H1 (cell line): ENCODE measurements at regions not wholly inside any gene's neighbourhood (a gene's known extent, or its start where the extent isn't known, plus 50 kb on each side); places are given as distances from the start of the nearest gene placed in this dataset.

ENCODE experiments used
- CTCF ChIA-PET: fragments of 300-600 bp; sonication (Branson Sonifier 250); formaldehyde crosslinking; loops from one replicate; lab custom pipeline; 2021; ENCODE audit not compliant: partially characterized antibody; lab: Charles Lee
- POLR2A ChIA-PET: fragments of 300-600 bp; sonication (Branson Sonifier 250); formaldehyde crosslinking; loops from one replicate; lab custom pipeline; 2021; ENCODE audit warnings: inconsistent platforms; ENCODE audit not compliant: partially characterized antibody; lab: Charles Lee
- DNase-seq, 2 experiments: peaks; one replicate each; pipeline versions ENCODE4 v3.0.0 to v3.0.0-alpha.2; 2010 to 2022; ENCODE audit warnings: low spot score in 2 of 2, low read depth in 1 of 2, mixed read lengths in 1 of 2
- FAIRE-seq: peaks from 2 replicates; lab custom pipeline; 2011; peaks lifted over from hg19 to GRCh38; lab: Jason Lieb, UNC
- H2AFZ ChIP-seq: 2 replicates; pipeline ENCODE4 v1.8.1; 2012; ENCODE audit warnings: low read length, inconsistent platforms
- H2AK5ac ChIP-seq: 2 replicates; pipeline ENCODE4 v1.6.1; 2013; ENCODE audit warnings: low read depth, low read length
- H2BK120ac ChIP-seq: replicated peaks from 2 replicates; pipeline ENCODE3; 2013; ENCODE audit warnings: low read depth, low read length, inconsistent platforms
- H2BK12ac ChIP-seq: 2 replicates; pipeline ENCODE4 v1.6.1; 2013; ENCODE audit warnings: low read depth, low read length
- H2BK15ac ChIP-seq: 2 replicates; pipeline ENCODE4 v1.6.1; 2013; ENCODE audit warnings: low read length
- H2BK20ac ChIP-seq: 2 replicates; pipeline ENCODE4 v1.6.1; 2013; ENCODE audit warnings: low read length
- H2BK5ac ChIP-seq: 2 replicates; pipeline ENCODE4 v1.6.1; 2013; ENCODE audit warnings: low read depth, low read length
- H3K14ac ChIP-seq: 2 replicates; pipeline ENCODE4 v1.6.1; 2013; ENCODE audit warnings: inconsistent platforms; ENCODE audit not compliant: insufficient read length
- H3K18ac ChIP-seq: 2 replicates; pipeline ENCODE4 v1.6.1; 2013; ENCODE audit warnings: low read length; ENCODE audit errors: extremely low read depth
- H3K23ac ChIP-seq: 2 replicates; pipeline ENCODE4 v1.6.1; 2013; ENCODE audit warnings: inconsistent platforms; ENCODE audit not compliant: insufficient read length
- H3K23me2 ChIP-seq: 2 replicates; pipeline ENCODE4 v1.6.1; 2013; ENCODE audit warnings: low read depth, low read length
- H3K27ac ChIP-seq: 2 replicates; pipeline ENCODE4 v1.6.1; 2011; ENCODE audit warnings: low read depth, low read length, inconsistent platforms
- H3K27me3 ChIP-seq, 4 experiments: replicated peaks in 1 of 4; 1 replicate in 1 of 4; 2 replicates in 3 of 4; pipeline versions ENCODE4 v1.6.1 to v1.8.1; 2011 to 2013; ENCODE audit warnings: low read length in 3 of 4, mild to moderate bottlenecking in 3 of 4, inconsistent platforms in 2 of 4, mixed read lengths in 2 of 4, moderate library complexity in 1 of 4; ENCODE audit not compliant: control insufficient read depth in 3 of 4, insufficient read depth in 3 of 4; ENCODE audit errors: extremely low read depth in 1 of 4
- H3K36me3 ChIP-seq, 4 experiments: 2 replicates each; pipeline versions ENCODE4 v1.6.1 to v1.8.1; 2011 to 2013; ENCODE audit warnings: mild to moderate bottlenecking in 4 of 4, low read length in 3 of 4, moderate library complexity in 2 of 4, control low read depth in 1 of 4, inconsistent platforms in 1 of 4; ENCODE audit not compliant: insufficient read depth in 4 of 4, control insufficient read depth in 2 of 4
- H3K4ac ChIP-seq: replicated peaks from 2 replicates; pipeline ENCODE3; 2013; ENCODE audit warnings: low read length, low read depth, mixed read lengths, inconsistent platforms; ENCODE audit not compliant: insufficient read length
- H3K4me1 ChIP-seq, 4 experiments: replicated peaks in 1 of 4; 1 replicate in 1 of 4; 2 replicates in 3 of 4; pipeline versions ENCODE4 v1.6.1 to v1.8.1; 2011 to 2013; ENCODE audit warnings: low read length in 3 of 4, inconsistent platforms in 2 of 4, mixed read lengths in 1 of 4; ENCODE audit not compliant: insufficient read depth in 4 of 4, control insufficient read depth in 3 of 4
- H3K4me2 ChIP-seq, 2 experiments: 2 replicates each; pipeline versions ENCODE4 v1.6.1 to v1.8.1; 2011 to 2013; ENCODE audit warnings: low read depth in 2 of 2, low read length in 2 of 2, control low read depth in 1 of 2, inconsistent platforms in 1 of 2, mild to moderate bottlenecking in 1 of 2; ENCODE audit not compliant: insufficient read depth in 1 of 2
- H3K4me3 ChIP-seq, 4 experiments: fragments of 200-600, 300-600 bp in 1 of 4; sonication (generic), shearing (Covaris generic), sonication (Bioruptor Twin) in 1 of 4; 2 replicates each; pipeline versions ENCODE4 v1.5.1 to v1.8.1; 2011 to 2016; ENCODE audit warnings: low read length in 4 of 4, low read depth in 3 of 4, control low read depth in 2 of 4, inconsistent platforms in 2 of 4, mild to moderate bottlenecking in 2 of 4, mixed read lengths in 1 of 4, moderate library complexity in 1 of 4; ENCODE audit not compliant: insufficient read depth in 2 of 4; ENCODE audit errors: extremely low read depth in 1 of 4
- H3K56ac ChIP-seq: replicated peaks from 2 replicates; pipeline ENCODE3; 2013; ENCODE audit warnings: low read depth, mild to moderate bottlenecking, mixed read lengths, low read length, inconsistent platforms; ENCODE audit not compliant: insufficient read length
- H3K79me1 ChIP-seq: 2 replicates; pipeline ENCODE4 v1.6.1; 2013; ENCODE audit warnings: low read depth, low read length, control low read depth
- H3K79me2 ChIP-seq, 2 experiments: 2 replicates each; pipeline versions ENCODE4 v1.6.1 to v1.8.1; 2012 to 2013; ENCODE audit warnings: low read length in 2 of 2, mild to moderate bottlenecking in 2 of 2, inconsistent platforms in 1 of 2; ENCODE audit not compliant: insufficient read depth in 2 of 2, control insufficient read depth in 1 of 2
- H3K9ac ChIP-seq, 4 experiments: replicated peaks in 1 of 4; 1 replicate in 1 of 4; 2 replicates in 3 of 4; pipeline versions ENCODE4 v1.6.1 to v1.8.1; 2011 to 2013; ENCODE audit warnings: low read depth in 3 of 4, low read length in 3 of 4, control low read depth in 2 of 4, mild to moderate bottlenecking in 2 of 4, moderate library complexity in 2 of 4, inconsistent platforms in 1 of 4; ENCODE audit errors: extremely low read depth in 1 of 4
- H3K9me3 ChIP-seq, 2 experiments: 2 replicates each; pipeline versions ENCODE4 v1.6.1 to v1.8.1; 2012 to 2013; ENCODE audit warnings: mild to moderate bottlenecking in 2 of 2, moderate library complexity in 2 of 2, control low read depth in 1 of 2, inconsistent platforms in 1 of 2, low read depth in 1 of 2, low read length in 1 of 2, mixed read lengths in 1 of 2; ENCODE audit not compliant: insufficient read depth in 2 of 2
- H4K20me1 ChIP-seq, 2 experiments: replicated peaks in 1 of 2; 2 replicates each; pipeline versions ENCODE3 to v1.8.1; 2011 to 2013; ENCODE audit warnings: inconsistent platforms in 2 of 2, low read length in 2 of 2, mild to moderate bottlenecking in 1 of 2; ENCODE audit not compliant: insufficient read depth in 2 of 2, control insufficient read depth in 1 of 2
- H4K5ac ChIP-seq: 2 replicates; pipeline ENCODE4 v1.6.1; 2013; ENCODE audit warnings: low read length, low read depth, mixed read lengths, inconsistent platforms; ENCODE audit not compliant: insufficient read length
- H4K8ac ChIP-seq: 2 replicates; pipeline ENCODE4 v1.8.0; 2013; ENCODE audit warnings: mild to moderate bottlenecking, moderate library complexity, low read length, inconsistent platforms; ENCODE audit not compliant: insufficient read depth; ENCODE audit errors: extremely low read depth
- H4K91ac ChIP-seq: replicated peaks from 2 replicates; pipeline ENCODE3; 2013; ENCODE audit warnings: low read length, mixed read lengths, inconsistent platforms; ENCODE audit not compliant: insufficient read length
- CEBPB ChIP-seq: IDR thresholded peaks from 2 replicates; pipeline ENCODE4 v1.6.1; 2012; ENCODE audit warnings: low read depth, low read length
- E2F6 ChIP-seq: IDR thresholded peaks from 2 replicates; pipeline ENCODE4 v1.6.1; 2012; ENCODE audit warnings: inconsistent platforms
- JUN ChIP-seq: IDR thresholded peaks from 2 replicates; pipeline ENCODE4 v1.6.1; 2011; ENCODE audit warnings: low read depth, mild to moderate bottlenecking, improper control_type of control experiment, low read length
- JUND ChIP-seq: IDR thresholded peaks from 2 replicates; pipeline ENCODE4 v1.6.1; 2011; ENCODE audit warnings: mild to moderate bottlenecking, improper control_type of control experiment, low read length
- WGBS, 2 experiments: shearing (Covaris generic) in 1 of 2; methylation state at CpG; one replicate each; pipeline versions ENCODE4 v1.1.6 to v1.1.7; 2013 to 2015; ENCODE audit warnings: low lambda C conversion rate in 2 of 2, mixed read lengths in 2 of 2, inconsistent platforms in 1 of 2, low coverage in 1 of 2, missing lambda C conversion rate in 1 of 2; ENCODE audit not compliant: insufficient replicate concordance in 2 of 2, insufficient coverage in 1 of 2, insufficient read length in 1 of 2; ENCODE audit errors: extremely low coverage in 1 of 2, missing lambda C conversion rate in 1 of 2; 5-methylcytosine and 5-hydroxymethylcytosine counted together

- Histone ChIP-seq H3K4me1 (peaks cover 0 to 3% (median 0%) of the 10 kb centered on the region in 4 experiments; a peak in 1 of 7 replicates), H2AK5ac (no peak overlapping the region), H3K9ac (no peak overlapping the region), H3K4ac (no peak overlapping the region), H4K20me1 (no peaks in the 10 kb centered on the region), H4K91ac (no peak overlapping the region), H3K36me3 (no peaks in the 10 kb centered on the region), H3K56ac (no peak overlapping the region), H4K5ac (no peak overlapping the region), H3K9me3 (no peaks in the 10 kb centered on the region), H3K14ac (no peak overlapping the region), H3K79me2 (no peaks in the 10 kb centered on the region), H3K27me3 (no peaks in the 10 kb centered on the region), H2BK15ac (no peak overlapping the region), H3K79me1 (no peaks in the 10 kb centered on the region), H3K27ac (no peak overlapping the region), H3K4me3 (no peak overlapping the region), H2BK20ac (no peak overlapping the region), H2BK120ac (no peak overlapping the region), H2BK5ac (peak overlapping the region; percentile 19; the same call in 1 of the 2 replicates), H3K4me2 (no peak overlapping the region; a peak in 1 of 4 replicates), H3K23ac (no peak overlapping the region), H3K23me2 (no peaks in the 10 kb centered on the region), H2BK12ac (no peak overlapping the region), H4K8ac (no peak overlapping the region), H2AFZ (no peak overlapping the region), H3K18ac (no peak overlapping the region)
- no peak for DNase-seq
- ChIA-PET POLR2A (no interaction called here), CTCF (interaction anchor here (0.6 to 1.3 kb wide), 2 partner anchors 35 to 203 kb away, joined by 3 to 4 read pairs; no protein-coding TSS in a partner anchor)
- 85% methylated on average over 5 of the region's 5 CpGs; no CpG with 5 or more reads in 1 of the 2 experiments for WGBS, 2 experiments
- FAIRE-seq, result no peak
- peak; percentile 59; the same call in 1 of the 2 replicates for TF ChIP-seq CEBPB
- TF ChIP-seq E2F6, result no peak
- TF ChIP-seq JUND, result 0 out of 2 replicates have a peak, but pooled peaks have one; percentile 12
- TF ChIP-seq JUN, result 0 out of 2 replicates have a peak, but pooled peaks have one; percentile 12
Observed at GRCh38 chr11:103624708-103625623, 411.5 kb upstream of the DDI1 start.
